ENCODE measurements at regions not wholly inside any gene's neighbourhood (a gene's known extent, or its start where the extent isn't known, plus 50 kb on each side); places are given as distances from the start of the nearest gene placed in this dataset.

DNA sequence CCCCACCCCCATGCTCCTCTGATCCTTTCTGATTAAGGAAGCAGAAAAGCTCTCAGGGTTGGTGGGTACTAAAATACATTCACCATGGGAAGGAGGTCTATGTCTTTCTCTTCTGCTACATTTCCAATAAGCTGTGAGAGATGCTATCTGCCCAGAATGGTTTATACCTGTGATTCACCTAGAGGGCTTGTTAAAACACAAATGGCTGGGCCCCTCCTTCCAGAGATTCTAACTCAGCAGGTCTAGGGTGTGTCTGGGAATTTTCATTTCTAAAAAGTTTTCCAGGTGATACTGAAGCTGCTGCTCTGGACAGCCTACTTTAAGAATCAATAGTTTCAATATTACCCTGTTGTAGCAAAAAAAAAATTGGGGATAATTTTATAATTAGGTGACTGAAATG is 772.2 kb upstream of the ZEB2 start:
- H3K27ac ChIP-seq (ENCODE audit: low read depth): no peak overlapping the region
- H3K4me3 ChIP-seq: no peak overlapping the region
- Mint-ChIP-seq H3K36me3 (ENCODE audit: low read depth) (no peaks in the 10 kb centered on the region), H3K27me3 (ENCODE audit: insufficient read depth, low read depth, poor library complexity) (no peaks in the 10 kb centered on the region), H3K9me3 (no peaks in the 10 kb centered on the region), H3K4me3 (no peak overlapping the region), H3K4me1 (no peaks in the 10 kb centered on the region), H3K27ac (no peak overlapping the region)
- H4K20me1 ChIP-seq (replicated peaks; ENCODE audit: insufficient read depth): no peaks in the 10 kb centered on the region
- ATAC-seq (no peak), DNase-seq (ENCODE audit: low spot score) (no peak)
- no peak overlapping the region for H3K4me2 ChIP-seq
- no peaks in the 10 kb centered on the region for H3K79me2 ChIP-seq (replicated peaks; ENCODE audit: insufficient read depth)
- no peaks in the 10 kb centered on the region for H3K36me3 ChIP-seq (ENCODE audit: insufficient read depth)
- TF ChIP-seq EZH2 (IDR thresholded peaks at IDR 0.05; ENCODE audit: low read depth, unreplicated experiment) (no peak), ETS1 (IDR thresholded peaks at IDR 0.05) (no peak), POLR2AphosphoS5 (IDR thresholded peaks at IDR 0.05; ENCODE audit: low read depth) (no peak), CREB1 (CRISPR knock-in tag; IDR thresholded peaks at IDR 0.05; ENCODE audit: low read depth) (no peak)
- no peaks in the 10 kb centered on the region for H3K27me3 ChIP-seq (ENCODE audit: insufficient read depth)
- no peaks in the 10 kb centered on the region for H3F3A ChIP-seq (replicated peaks; ENCODE audit: low read depth)
- H2AFZ ChIP-seq: no peak overlapping the region
- no peaks in the 10 kb centered on the region for H3K4me1 ChIP-seq (ENCODE audit: insufficient read depth)
- peaks cover 3% of the 10 kb centered on the region; the same call in 1 of the 2 replicates for H3K9me2 ChIP-seq (ENCODE audit: insufficient read depth)

GRCh38 chr2:145290986-145291385 is 771.1 kb upstream of the ZEB2 start:
- no peak overlapping the region for H3K4me3 ChIP-seq
- H3F3A ChIP-seq (replicated peaks; ENCODE audit: low read depth): no peaks in the 10 kb centered on the region
- no peaks in the 10 kb centered on the region for H3K36me3 ChIP-seq (ENCODE audit: insufficient read depth)
- H3K79me2 ChIP-seq (replicated peaks; ENCODE audit: insufficient read depth): no peaks in the 10 kb centered on the region
- peaks cover 3% of the 10 kb centered on the region; the same call in 1 of the 2 replicates for H3K9me2 ChIP-seq (ENCODE audit: insufficient read depth)
- Mint-ChIP-seq H3K27ac (no peak overlapping the region), H3K36me3 (ENCODE audit: low read depth) (no peaks in the 10 kb centered on the region), H3K4me1 (peaks cover 6% of the 10 kb centered on the region; the same call in 2 of the 3 replicates), H3K27me3 (ENCODE audit: insufficient read depth, low read depth, poor library complexity) (no peaks in the 10 kb centered on the region), H3K4me3 (no peak overlapping the region), H3K9me3 (no peaks in the 10 kb centered on the region)
- no peak overlapping the region for H3K27ac ChIP-seq (ENCODE audit: low read depth)
- TF ChIP-seq POLR2AphosphoS5 (IDR thresholded peaks at IDR 0.05; ENCODE audit: low read depth) (no peak), EZH2 (IDR thresholded peaks at IDR 0.05; ENCODE audit: low read depth, unreplicated experiment) (no peak), ETS1 (IDR thresholded peaks at IDR 0.05) (no peak), EZH2phosphoT487 (IDR thresholded peaks at IDR 0.05; ENCODE audit: unreplicated experiment) (no peak), ZNF114 (CRISPR knock-in tag; IDR thresholded peaks at IDR 0.05) (no peak), NANOG (IDR thresholded peaks at IDR 0.05; ENCODE audit: borderline replicate concordance) (no peak), JUNB (IDR thresholded peaks at IDR 0.05; ENCODE audit: unreplicated experiment) (no peak)
- no peaks in the 10 kb centered on the region for H3K27me3 ChIP-seq (ENCODE audit: insufficient read depth)
- no peak overlapping the region for H2AFZ ChIP-seq
- no peaks in the 10 kb centered on the region for H3K4me1 ChIP-seq (ENCODE audit: insufficient read depth)
- DNase-seq (ENCODE audit: low spot score) (no peak), ATAC-seq (no peak)
- H4K20me1 ChIP-seq (replicated peaks; ENCODE audit: insufficient read depth): no peaks in the 10 kb centered on the region
- no peak overlapping the region for H3K4me2 ChIP-seq

GRCh38 chr2:145289946-145290345 is 770.0 kb upstream of the ZEB2 start:
- H3K27ac ChIP-seq (ENCODE audit: low read depth): no peak overlapping the region
- Mint-ChIP-seq H3K4me1 (peaks cover 10% of the 10 kb centered on the region; the same call in 2 of the 3 replicates), H3K4me3 (no peak overlapping the region), H3K9me3 (no peaks in the 10 kb centered on the region), H3K27me3 (ENCODE audit: insufficient read depth, low read depth, poor library complexity) (no peaks in the 10 kb centered on the region), H3K27ac (no peak overlapping the region), H3K36me3 (ENCODE audit: low read depth) (no peaks in the 10 kb centered on the region)
- no peak for DNase-seq (ENCODE audit: low spot score)
- no peak overlapping the region for H2AFZ ChIP-seq
- no peaks in the 10 kb centered on the region for H3K27me3 ChIP-seq (ENCODE audit: insufficient read depth)
- H4K20me1 ChIP-seq (replicated peaks; ENCODE audit: insufficient read depth): no peaks in the 10 kb centered on the region
- H3K4me3 ChIP-seq: no peak overlapping the region
- no peak for ATAC-seq
- no peak overlapping the region for H3K4me2 ChIP-seq
- H3F3A ChIP-seq (replicated peaks; ENCODE audit: low read depth): no peaks in the 10 kb centered on the region
- H3K9me2 ChIP-seq (ENCODE audit: insufficient read depth): peaks cover 3% of the 10 kb centered on the region; the same call in 1 of the 2 replicates
- H3K4me1 ChIP-seq (ENCODE audit: insufficient read depth): no peaks in the 10 kb centered on the region
- no peaks in the 10 kb centered on the region for H3K36me3 ChIP-seq (ENCODE audit: insufficient read depth)
- no peaks in the 10 kb centered on the region for H3K79me2 ChIP-seq (replicated peaks; ENCODE audit: insufficient read depth)
- TF ChIP-seq STAT1 (IDR thresholded peaks at IDR 0.05; ENCODE audit: unreplicated experiment) (no peak), ZNF462 (CRISPR knock-in tag; IDR thresholded peaks at IDR 0.05) (no peak)

All from GM23338 (cell line).